H4 (cell line): ENCODE measurements at regions not wholly inside any gene's neighbourhood (a gene's known extent, or its start where the extent isn't known, plus 50 kb on each side); places are given as distances from the start of the nearest gene placed in this dataset.

ENCODE experiments used
- DNase-seq: peaks from one replicate; pipeline ENCODE4 v3.0.0-alpha.2; 2015; ENCODE audit warnings: low spot score

DNA sequence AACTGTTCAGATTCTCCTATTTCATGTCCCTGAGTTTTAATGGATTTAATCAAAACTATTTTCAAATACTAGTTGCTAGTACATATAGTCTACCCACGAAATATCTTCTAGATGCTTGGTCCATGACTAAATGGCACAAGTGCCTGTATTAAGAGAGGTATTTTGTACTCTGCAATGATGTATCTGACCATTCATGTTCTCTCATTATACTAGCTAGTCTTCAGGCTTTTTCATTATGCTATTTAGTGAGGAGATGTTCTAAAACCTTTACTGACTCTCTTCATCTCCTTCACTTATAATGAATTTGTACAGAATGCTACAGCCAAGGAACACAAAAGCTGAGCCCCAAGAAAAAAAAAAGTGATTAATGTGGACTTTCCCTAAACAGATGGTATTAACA is 222.5 kb downstream of the AHR start:
- DNase-seq, result no peak

DNA sequence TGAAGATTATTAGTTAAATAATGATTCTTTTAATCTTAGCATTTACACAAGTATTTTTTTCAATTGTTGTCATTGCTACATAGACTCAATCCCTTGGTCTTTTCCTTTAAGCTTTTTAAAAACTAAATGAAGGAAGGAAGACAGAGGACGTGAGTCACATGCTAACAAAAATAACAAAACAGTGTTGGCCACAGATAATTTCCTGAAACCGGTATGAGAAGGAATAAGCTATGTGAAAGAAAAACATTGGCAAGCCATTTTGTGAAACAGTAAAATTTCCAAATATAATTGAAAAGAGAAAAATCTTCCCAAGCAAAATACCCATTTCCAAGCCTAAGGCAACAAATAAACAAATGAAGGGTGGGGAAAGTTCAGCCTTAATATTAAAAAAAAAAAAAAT is 223.0 kb downstream of the AHR start:
- DNase-seq, result peak; percentile 71

DNA sequence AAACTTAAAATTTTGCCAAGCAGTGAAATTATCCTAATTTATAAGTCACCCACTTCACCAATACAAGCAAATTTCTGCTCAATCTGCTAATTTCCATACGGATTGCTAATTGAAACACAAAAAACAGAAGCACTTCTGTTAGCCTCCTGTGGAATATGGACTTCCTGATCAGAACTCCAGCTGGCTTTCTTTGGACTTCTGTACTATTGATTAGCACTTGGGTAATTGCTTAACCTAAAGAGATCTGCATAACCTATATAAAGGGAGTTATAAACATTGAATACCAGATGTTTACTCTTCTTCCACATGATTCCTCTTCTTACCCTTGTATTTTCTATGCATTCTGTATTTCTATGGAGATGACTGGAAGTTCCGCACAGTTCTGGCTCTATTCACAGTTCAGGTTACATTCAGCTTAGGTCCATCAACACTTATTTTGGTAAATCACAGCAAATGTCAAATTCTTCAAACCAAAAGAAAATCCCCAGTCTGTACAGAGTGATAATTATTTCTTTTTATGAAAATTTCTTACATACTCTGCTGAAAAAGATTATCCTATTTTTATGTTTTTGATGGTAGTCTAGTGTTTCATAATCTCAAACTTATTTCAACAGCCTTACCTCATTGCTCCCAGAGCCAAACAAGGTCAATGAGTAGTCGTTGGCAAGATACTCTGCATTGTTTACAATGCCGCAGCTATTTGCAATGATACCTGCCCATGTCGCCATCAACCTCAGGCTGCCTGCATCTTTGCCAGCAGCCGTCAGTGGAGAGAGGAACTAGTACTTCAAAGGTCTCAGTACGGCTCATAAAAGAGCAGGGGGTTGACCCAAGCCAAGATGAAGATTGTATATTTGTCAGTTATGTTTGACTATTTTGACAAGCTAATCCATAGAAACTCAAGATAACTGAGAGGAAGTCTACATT is 225.6 kb downstream of the AHR start:
- DNase-seq, result peak; percentile 99

DNA sequence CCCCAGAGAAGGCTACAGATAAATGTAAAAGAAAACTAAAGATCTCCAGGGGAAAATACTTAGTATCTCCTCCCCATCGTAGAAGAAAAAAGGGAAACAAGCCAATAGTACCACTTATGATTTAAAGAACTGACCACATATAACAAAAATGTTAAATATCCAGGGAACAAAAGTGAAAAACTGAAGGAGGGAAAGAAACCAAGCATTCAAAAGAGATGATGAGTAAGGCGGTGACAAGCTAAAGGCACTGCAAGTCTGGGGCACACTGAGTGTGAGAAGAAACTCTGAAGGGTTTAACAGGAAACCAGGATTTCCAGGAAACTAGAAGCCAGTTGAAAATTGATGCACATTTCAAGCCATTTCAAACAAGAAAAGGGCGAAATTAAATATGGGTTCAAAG is 226.3 kb downstream of the AHR start:
- peak; percentile 77 for DNase-seq

DNA sequence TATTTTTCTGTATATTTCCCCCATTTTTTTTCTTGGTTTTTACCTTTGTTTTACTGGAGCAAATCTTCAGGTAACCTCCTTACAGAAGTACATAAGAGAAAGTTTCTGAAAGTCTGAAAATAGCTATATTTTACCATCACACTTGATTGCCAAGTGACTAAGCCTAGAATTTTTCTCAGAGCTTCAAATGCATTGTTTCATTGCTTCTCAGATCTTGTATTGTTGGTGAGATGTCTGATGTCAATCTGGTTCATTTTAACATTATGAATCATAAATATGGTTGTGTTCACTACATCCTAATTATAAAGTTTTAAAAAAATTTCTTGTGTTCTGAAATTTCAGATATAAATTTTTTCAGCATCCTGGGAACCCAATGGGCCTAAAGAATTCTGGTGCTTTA is 228.2 kb downstream of the AHR start:
- DNase-seq, result no peak

DNA sequence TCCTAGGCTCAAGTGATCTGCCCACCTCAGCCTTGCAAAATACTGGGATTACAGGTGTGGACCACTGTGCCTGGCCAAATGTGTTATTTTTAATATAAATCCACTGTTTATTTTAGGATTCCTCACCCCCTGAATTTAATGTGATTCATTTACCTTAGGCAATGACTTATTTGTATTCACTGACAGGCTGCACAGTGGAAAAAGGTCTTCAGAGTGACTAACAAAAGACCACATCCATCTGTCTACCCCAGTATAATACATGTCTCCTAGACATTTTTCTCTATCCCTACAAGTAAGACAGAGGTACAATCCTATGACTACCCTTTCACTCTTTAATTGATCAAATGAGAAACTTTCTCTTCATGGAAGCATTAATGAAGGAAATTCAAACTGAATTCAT is 230.2 kb downstream of the AHR start:
- DNase-seq, result no peak

DNA sequence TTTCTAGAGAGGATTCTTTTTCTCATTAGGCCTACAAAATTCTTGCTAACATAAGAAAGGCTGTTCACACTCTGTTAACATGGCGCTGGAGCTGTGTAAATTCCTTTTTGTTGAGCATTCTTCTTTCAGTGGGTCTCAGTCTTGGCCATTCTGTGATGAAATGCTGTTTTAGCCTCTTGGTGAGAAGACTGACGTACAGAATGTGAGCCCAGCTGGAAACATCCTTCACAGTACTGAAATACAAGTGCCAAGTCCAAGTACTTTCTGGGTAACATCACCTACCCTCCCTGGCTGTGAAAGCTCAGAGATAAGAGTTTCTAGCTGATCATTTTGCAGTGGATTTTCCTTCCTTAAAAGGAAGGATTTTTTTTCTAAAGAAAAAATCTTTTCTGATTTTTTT is 231.8 kb downstream of the AHR start:
- DNase-seq, result no peak

DNA sequence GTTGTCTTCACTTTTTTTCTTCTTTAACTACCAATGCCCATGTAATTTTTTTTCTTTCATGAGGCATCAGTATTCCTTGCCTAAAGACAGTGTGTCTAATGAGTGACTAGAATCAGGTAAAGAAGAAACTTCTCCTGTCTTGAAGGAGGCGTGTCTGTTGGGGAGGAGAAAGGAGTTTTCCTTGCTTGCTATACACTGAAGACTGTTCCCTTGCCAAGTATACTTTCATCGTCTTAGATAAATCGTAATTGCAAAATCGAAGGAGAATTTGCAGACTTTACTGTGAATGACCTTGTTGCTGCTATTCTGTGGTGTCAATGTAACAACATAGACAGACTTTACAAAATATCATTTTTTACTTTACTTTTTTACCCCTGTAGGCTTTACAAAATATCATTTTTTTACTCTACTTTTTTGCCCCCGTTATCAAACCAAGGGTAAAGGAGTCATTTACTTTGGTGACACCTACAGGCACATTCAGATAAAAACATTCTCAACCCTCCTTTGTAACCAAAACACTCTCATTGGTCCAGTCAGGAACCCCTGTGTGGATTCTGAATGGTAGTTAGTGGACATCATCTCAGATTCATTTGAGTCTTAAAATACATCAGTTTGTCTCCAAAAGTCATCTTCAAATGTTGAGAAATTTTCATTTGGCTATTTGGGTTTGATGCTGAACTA is 232.4 kb downstream of the AHR start:
- DNase-seq, result peak; percentile 47

DNA sequence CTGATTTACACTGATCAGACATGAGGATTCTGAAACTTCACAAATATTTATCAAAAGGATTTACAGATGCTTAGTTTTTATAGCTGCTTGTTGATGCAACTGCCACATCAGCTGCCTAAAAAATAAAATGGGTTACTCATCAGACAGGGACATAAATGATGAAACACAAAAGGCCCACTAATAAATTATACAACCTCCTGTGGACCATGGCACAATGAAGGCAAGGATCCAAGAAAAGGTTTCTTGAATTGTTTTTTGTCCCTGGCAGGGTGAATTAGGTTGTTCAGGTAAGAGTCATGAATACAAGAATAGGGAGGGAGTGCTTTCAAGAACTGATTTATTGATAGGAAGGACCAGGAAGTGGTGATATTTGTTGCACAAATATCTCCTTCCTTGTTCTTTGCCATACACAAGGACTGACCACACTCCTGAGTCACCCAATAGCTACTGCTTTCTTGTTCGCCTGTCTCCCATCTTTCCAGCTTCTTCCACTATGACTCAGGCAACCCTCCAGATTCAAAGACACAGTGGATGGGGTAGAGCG is 234.5 kb downstream of the AHR start:
- peak; percentile 94 for DNase-seq

DNA sequence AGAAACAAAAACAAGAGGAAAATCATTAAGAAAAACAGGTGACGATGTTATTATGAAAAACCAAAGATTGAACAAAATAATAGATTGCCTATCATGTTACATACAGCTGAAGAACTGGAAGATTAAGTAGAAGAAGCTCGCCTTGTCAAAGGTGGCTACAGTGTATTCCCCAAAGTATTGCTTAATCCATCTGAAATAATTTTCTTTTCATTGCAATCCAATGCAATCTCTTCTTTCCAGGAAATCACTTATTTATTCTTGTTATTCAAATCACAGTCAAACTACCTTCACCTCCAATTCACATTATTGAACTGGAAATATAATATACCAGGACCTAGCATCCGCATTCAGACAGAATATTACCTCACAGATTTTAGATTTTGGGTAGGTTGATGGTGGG is 235.9 kb downstream of the AHR start:
- no peak for DNase-seq

DNA sequence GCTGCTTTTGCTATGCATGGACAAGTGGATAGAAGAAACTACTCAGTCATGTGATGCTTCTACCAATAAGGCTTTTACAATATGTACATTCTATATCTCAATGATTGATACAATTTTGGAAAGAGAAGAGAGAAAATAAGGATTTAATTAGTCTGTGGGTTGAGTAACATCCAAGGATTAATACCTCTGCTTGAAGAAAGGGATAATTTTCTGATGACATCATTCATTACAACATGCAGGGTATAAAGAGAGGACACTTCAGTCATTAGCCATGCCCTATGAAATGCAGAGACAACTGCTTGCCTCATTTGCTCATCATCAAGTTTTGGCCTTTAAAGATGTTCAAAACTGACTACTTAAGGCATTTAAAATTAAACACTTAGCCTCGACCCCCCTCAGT is 237.3 kb downstream of the AHR start:
- no peak for DNase-seq

DNA sequence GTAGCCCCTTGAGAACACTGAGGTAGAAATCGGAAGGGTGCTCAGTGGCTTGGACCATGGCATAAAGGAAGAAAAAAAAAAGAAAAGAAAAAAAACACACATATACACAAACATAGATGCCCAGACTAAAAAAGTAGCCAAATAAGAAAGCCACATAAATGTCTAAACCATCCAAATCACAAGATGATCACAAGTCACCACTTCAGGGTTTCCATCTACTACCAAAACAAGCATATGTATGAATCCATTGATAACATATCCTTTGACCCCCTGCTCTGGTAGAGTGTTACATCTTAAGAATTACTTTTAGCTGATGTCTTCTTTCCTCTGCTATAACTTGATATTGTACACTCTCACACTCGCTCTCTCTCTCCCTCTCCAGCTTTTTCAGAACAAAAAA is 245.9 kb downstream of the AHR start:
- no peak for DNase-seq

DNA sequence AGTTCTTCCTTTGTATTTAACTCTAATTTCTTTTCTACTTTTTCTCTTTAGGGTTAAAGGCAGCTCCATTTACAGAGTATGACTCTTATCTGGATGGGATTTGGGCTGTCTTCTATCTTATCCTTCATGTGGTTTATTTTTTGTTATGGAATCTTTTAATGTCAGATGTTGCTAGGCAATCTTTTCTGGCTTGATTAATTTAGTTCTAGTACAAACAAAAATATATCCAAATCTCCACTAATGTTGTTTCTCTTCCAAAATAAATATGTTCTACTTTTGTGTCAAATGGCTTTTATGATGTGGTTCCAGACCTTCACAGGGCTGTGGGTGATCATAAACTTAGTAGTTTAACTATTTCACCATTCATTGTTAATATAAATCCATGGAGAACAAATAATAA is 246.9 kb downstream of the AHR start:
- no peak for DNase-seq

DNA sequence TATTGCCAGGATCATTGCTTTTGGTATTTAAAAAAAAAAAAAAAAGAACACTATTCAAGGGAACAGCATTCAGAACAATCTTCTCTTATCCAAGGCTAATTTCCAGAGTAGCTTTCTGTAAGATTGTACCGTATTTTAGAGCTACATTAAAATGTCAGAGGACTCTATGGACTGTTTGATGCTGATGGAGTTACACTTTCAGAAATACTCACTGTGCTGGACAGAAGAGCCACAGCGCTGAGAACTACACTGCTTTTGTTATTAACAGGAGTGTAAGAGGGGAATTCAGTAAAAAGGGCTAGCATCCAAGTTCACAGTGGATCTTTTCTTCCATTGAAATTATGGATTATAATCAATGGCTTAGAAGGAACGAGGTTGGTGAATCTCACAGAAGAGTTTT is 247.7 kb downstream of the AHR start:
- no peak for DNase-seq

DNA sequence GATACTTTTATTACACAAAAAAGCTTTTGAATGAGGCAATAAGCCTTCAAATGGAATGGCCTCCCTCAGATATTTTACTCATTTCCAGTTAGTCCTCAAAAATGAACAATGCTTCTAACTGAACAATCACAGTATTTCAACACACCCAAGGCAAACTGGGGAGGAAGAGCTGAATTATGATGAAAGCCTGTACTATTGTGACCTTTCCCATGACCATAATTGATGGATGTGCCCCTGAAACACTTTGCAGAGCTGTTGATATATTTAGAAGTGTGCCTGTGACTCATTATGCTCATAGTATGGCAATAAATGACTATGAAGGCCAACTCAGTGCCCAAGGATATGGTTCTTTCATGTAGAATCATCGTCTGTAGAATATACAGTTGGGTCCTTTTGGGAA is 248.1 kb downstream of the AHR start:
- no peak for DNase-seq

DNA sequence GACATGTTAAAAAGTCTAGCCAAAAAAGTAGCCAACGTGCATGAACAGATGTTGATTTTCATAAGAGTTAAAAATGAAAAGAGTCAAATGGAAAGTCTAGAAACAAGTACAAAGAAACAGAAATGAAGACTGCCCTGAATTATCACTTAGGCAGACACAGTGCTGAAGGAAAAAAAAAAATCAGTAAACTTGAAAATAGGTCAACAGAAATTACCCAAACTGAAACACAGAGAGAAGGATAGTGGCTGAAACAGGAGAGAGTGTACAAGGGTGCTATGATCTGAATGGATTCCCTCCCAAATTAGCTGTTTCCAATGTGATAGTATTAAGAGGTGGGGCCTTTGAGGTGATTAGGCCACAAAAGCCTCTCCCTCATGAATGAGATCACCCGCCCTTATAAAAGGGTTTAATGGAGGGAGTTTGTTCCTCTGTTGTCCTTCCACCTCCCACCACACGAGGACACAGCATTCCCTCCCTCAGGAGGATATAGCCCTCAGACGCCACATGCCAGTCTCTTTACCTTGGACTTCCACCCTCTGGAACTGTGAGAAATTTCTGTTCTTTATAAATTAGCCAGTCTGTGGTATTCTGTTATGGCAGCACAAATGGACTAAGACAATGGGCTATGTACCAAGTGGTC is 249.7 kb downstream of the AHR start:
- DNase-seq, result no peak

DNA sequence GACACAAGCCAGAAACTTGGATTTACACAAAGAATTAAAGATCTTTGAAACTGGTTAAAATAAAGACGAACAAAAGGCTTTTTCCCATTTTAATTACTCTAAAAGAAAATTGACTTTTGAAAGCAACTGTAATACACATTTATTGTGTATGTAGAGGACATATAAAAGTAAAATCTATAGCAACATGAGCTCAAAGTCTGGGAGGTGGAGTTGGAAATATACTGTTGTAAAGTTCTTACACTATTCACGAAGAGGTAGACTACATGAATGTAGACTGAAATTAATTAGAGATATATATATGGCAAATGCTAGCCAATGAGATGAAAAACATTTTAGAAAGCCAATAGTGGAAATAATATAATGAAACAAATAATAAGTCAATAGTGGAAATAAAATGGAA is 251.0 kb downstream of the AHR start:
- DNase-seq, result no peak

DNA sequence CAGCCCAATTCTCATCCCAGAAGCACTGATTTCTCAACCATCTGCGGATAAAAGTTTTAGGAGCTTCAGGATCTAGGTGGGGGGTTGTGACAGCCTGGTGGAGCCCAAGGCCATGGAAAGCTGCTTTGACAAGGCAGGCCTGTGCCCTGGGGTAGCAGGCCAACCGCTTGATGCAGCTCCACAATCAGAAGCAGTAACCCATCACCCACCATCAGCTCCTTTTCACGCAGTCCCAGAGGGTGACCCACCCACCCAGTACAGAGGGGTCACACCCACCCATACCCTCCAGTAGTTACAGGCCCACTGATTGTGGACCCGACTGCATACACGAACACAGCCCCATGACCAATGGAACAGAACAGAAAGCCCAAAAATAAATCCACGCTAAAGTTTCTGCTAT is 253.9 kb downstream of the AHR start:
- DNase-seq, result no peak

DNA sequence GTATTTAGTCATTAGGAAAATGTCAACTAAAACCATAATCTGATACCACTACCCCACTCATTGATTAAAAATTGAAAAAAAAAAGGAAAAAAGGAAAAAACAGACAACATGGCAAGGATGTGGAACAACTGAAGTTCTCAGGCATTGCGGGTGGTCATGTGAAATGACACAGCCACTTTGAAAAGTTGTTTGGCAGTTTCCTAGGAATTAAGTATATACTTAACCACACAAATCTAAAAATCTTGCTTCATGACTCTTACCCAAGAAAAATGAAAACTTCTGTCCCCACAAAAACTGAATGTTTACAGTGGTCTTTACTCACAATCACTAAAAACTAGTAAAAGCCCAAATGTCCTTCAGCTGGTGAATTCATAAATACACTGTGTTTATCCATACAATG is 254.5 kb downstream of the AHR start:
- DNase-seq, result no peak

DNA sequence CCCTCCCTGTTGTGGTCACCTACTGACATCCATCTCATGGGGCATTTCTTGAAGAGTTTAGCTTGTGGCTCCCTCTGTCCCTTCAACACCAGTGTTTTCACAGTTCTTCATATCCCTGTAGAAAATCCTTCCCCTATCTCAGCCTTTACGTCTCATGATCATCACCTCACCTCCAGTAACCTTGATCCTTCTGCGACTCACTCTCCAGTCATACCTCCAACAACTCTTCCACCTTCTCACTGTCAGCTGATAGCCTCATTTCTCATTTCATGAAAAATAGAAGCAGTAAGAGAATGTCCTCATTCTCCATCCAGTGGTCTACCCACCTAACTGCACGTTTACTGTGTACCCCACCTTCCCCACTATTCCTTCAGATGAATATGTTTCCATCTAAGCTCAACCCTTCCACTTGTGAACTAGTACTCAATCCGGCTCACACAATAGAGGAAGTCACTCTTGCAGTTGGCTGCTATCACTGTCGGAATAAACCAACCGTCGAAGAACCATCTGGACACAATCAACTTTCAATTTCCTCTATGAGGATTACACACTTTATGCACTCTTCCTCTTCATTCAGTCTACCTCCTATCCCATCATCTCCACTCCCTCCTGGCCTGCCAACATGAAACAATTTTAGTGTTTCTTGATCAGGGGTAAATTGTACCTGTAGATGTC is 256.0 kb downstream of the AHR start:
- DNase-seq, result no peak

DNA sequence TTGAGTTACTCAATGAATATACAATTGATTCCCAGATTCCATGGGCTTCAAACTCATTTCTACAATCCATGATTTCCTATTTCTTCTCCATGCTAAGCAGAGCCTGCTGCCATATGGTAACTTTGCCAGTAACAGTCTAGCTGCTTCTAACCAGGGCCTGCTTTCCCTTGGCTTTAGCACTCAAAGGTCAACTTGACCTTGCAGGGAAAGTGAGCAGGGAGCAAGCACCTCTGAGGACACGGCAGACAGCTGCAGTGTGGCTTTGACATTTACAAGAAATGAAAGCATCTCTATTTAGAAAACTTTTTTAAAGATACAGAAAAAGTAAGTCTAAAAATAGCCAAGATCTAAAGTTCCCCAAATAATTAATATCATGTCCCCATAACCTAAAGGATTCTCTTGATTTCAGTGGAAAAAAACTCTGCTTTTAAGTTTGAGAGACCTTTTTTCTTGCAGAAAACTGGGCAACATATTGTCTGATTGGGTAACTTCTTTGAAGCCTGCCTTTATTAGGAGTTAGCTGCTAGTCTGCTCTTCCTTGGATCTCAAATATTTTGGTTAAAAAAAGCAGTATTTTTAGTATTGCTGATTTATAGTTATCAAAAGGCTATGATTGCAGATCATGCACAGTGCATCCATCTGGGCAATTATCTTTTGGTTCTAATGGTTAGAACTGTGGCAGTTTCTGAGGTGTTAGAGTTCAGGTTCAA is 257.9 kb downstream of the AHR start:
- DNase-seq, result no peak
